SK-N-SH treated with all-trans-retinoic acid at 6 μM for 48 hours (cell line): ENCODE measurements at regions not wholly inside any gene's neighbourhood (a gene's known extent, or its start where the extent isn't known, plus 50 kb on each side); places are given as distances from the start of the nearest gene placed in this dataset.

Experiments used
- ATAC-seq: fragments of 200-7000 bp; cut with Tn5 transposase; 3 replicates; pipeline ENCODE4 v1.9.1; 2020; ENCODE audit warnings: mild to moderate bottlenecking, moderate library complexity
- ARNTL ChIP-seq: fragments of 450-650 bp; formaldehyde crosslinking; IDR thresholded peaks from 2 replicates; pipeline ENCODE4 v1.5.0; 2020; ENCODE audit warnings: low read depth, mild to moderate bottlenecking, moderate library complexity, borderline replicate concordance
- BACH2 ChIP-seq: fragments of 250-450 bp; sonication (Bioruptor Pico); IDR thresholded peaks from 2 replicates; pipeline ENCODE4 v1.9.0; 2021; ENCODE audit warnings: mild to moderate bottlenecking, borderline replicate concordance
- CSRNP3 ChIP-seq: fragments of 250-450 bp; sonication (Bioruptor Pico); IDR thresholded peaks from 2 replicates; pipeline ENCODE4 v1.5.1; 2021; ENCODE audit warnings: mild to moderate bottlenecking, moderate library complexity
- ESRRG ChIP-seq: fragments of 250-450 bp; sonication (Bioruptor Pico); IDR thresholded peaks from 2 replicates; pipeline ENCODE4 v1.6.1; 2021; ENCODE audit warnings: mild to moderate bottlenecking
- GLIS3 ChIP-seq: fragments of 250-450 bp; sonication (Bioruptor Pico); IDR thresholded peaks from 2 replicates; pipeline ENCODE4 v1.5.0; 2020; ENCODE audit warnings: mild to moderate bottlenecking, moderate library complexity
- ISL1 ChIP-seq: fragments of 250-450 bp; sonication (Bioruptor Pico); IDR thresholded peaks from 2 replicates; pipeline ENCODE4 v2.1.2; 2022; ENCODE audit warnings: mild to moderate bottlenecking, moderate library complexity
- OSR1 ChIP-seq: fragments of 250-450 bp; sonication (Bioruptor Pico); IDR thresholded peaks from 2 replicates; pipeline ENCODE4 v1.8.0; 2022; ENCODE audit warnings: moderate library complexity, mild to moderate bottlenecking, inconsistent platforms
- PPARA ChIP-seq: fragments of 250-450 bp; sonication (Bioruptor Pico); IDR thresholded peaks from 2 replicates; pipeline ENCODE4 v1.5.0; 2020; ENCODE audit warnings: mild to moderate bottlenecking, borderline replicate concordance
- RARB ChIP-seq: fragments of 250-450 bp; sonication (Bioruptor Pico); IDR thresholded peaks from 2 replicates; pipeline ENCODE4 v1.8.0; 2021; ENCODE audit warnings: mild to moderate bottlenecking, moderate library complexity
- TCF4 ChIP-seq: fragments of 250-450 bp; sonication (Bioruptor Pico); IDR thresholded peaks from 2 replicates; pipeline ENCODE4 v1.8.0; 2021; ENCODE audit warnings: mild to moderate bottlenecking, moderate library complexity, borderline replicate concordance
- TOX ChIP-seq: fragments of 250-450 bp; sonication (Bioruptor Pico); IDR thresholded peaks from 2 replicates; pipeline ENCODE4 v1.8.0; 2021; ENCODE audit warnings: mild to moderate bottlenecking, moderate library complexity, borderline replicate concordance
- ZC3H10 ChIP-seq: fragments of 250-450 bp; sonication (Bioruptor Pico); IDR thresholded peaks from 2 replicates; pipeline ENCODE4 v1.5.1; 2021; ENCODE audit warnings: mild to moderate bottlenecking, moderate library complexity
- ZFP3 ChIP-seq: fragments of 250-450 bp; sonication (Bioruptor Pico); IDR thresholded peaks from 2 replicates; pipeline ENCODE4 v1.5.0; 2020; ENCODE audit warnings: mild to moderate bottlenecking, moderate library complexity
- ZFP30 ChIP-seq: fragments of 450-650 bp; formaldehyde crosslinking; IDR thresholded peaks from 2 replicates; pipeline ENCODE4 v1.5.0; 2022; ENCODE audit warnings: mild to moderate bottlenecking, moderate library complexity
- ZNF565 ChIP-seq: fragments of 450-650 bp; formaldehyde crosslinking; conservative IDR thresholded peaks from 2 replicates; pipeline ENCODE4 v1.5.0; 2020; ENCODE audit warnings: low read depth, mild to moderate bottlenecking, moderate library complexity
- ZNF8 ChIP-seq: fragments of 450-650 bp; formaldehyde crosslinking; IDR thresholded peaks from 2 replicates; pipeline ENCODE4 v1.5.0; 2020; ENCODE audit warnings: mild to moderate bottlenecking, moderate library complexity
- TF ChIP-seq, protein P1 (sequence below): fragments of 250-450 bp; sonication (Bioruptor Pico); IDR thresholded peaks from 2 replicates; pipeline ENCODE4 v1.5.1; 2020; ENCODE audit warnings: low read depth, mild to moderate bottlenecking, moderate library complexity
- TF ChIP-seq, protein P2 (sequence below): fragments of 250-450 bp; sonication (Bioruptor Pico); IDR thresholded peaks from 2 replicates; pipeline ENCODE4 v1.8.0; 2020; ENCODE audit warnings: mild to moderate bottlenecking, moderate library complexity, borderline replicate concordance

- no peak for TF ChIP-seq ESRRG
- no peak for TF ChIP-seq CSRNP3 (CRISPR knock-in tag)
- TF ChIP-seq ZNF565 (CRISPR knock-in tag) = no peak
- TF ChIP-seq TCF4 = no peak
- TF ChIP-seq, protein P1, sequence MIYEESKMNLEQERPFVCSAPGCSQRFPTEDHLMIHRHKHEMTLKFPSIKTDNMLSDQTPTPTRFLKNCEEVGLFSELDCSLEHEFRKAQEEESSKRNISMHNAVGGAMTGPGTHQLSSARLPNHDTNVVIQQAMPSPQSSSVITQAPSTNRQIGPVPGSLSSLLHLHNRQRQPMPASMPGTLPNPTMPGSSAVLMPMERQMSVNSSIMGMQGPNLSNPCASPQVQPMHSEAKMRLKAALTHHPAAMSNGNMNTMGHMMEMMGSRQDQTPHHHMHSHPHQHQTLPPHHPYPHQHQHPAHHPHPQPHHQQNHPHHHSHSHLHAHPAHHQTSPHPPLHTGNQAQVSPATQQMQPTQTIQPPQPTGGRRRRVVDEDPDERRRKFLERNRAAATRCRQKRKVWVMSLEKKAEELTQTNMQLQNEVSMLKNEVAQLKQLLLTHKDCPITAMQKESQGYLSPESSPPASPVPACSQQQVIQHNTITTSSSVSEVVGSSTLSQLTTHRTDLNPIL (CRISPR knock-in tag) = no peak
- TF ChIP-seq GLIS3 (CRISPR knock-in tag) = no peak
- no peak for TF ChIP-seq ZFP30 (CRISPR knock-in tag)
- TF ChIP-seq OSR1 (CRISPR knock-in tag) = no peak
- TF ChIP-seq TOX (CRISPR knock-in tag) = no peak
- TF ChIP-seq, all 23 proteins: peak for 0
- no peak for ATAC-seq
These were observed 249.2 kb upstream of the FIGN start for GRCh38 chr2:163984986-163985385.

DNA sequence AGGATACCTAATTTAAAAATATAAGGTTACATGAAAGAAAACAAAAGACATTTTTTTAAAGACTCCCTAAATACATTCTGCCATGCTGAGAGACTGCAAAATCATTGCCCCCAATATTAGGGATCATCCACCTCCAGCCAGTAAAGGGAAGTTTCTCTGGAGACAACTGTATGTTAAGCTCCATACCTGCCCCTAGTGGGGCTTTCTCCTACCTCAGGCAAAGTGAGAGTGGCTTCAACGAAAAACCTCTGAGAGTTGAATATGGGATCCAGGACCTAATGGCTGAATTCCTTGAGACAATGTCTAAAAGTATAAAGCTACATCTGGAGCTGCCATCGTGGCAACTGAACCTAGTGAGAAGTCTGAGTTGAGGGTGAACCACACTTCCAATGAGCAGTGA, 248.1 kb upstream of the FIGN start:
- no peak for ATAC-seq
- TF ChIP-seq PPARA (CRISPR knock-in tag) (no peak), ZC3H10 (CRISPR knock-in tag) (no peak), ZFP3 (CRISPR knock-in tag) (no peak), TOX (CRISPR knock-in tag) (no peak), ZNF565 (CRISPR knock-in tag) (no peak), OSR1 (CRISPR knock-in tag) (no peak)
- TF ChIP-seq, protein P2, sequence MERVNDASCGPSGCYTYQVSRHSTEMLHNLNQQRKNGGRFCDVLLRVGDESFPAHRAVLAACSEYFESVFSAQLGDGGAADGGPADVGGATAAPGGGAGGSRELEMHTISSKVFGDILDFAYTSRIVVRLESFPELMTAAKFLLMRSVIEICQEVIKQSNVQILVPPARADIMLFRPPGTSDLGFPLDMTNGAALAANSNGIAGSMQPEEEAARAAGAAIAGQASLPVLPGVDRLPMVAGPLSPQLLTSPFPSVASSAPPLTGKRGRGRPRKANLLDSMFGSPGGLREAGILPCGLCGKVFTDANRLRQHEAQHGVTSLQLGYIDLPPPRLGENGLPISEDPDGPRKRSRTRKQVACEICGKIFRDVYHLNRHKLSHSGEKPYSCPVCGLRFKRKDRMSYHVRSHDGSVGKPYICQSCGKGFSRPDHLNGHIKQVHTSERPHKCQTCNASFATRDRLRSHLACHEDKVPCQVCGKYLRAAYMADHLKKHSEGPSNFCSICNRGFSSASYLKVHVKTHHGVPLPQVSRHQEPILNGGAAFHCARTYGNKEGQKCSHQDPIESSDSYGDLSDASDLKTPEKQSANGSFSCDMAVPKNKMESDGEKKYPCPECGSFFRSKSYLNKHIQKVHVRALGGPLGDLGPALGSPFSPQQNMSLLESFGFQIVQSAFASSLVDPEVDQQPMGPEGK (CRISPR knock-in tag) = no peak
- TF ChIP-seq, protein P1 (CRISPR knock-in tag) = no peak

DNA sequence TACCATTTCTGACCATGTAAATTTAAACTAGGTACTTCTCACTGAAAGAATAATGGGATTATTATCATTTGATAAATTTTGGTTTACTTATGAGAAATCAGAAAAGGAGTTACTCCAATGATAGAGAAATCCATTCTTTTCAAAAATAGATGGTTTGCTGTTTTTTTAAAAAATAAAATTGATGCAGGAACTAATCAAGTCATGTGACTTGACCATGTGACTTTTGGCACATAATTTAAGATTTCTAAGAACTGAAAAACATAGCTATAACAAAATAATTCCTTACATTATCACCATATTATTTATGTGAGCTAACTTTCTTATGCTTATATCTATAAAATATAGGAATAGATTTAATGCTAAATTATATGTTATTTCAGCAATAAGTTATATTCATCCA, 247.1 kb upstream of the FIGN start:
- no peak for ATAC-seq
- TF ChIP-seq ISL1 (CRISPR knock-in tag) (no peak), OSR1 (CRISPR knock-in tag) (no peak), RARB (CRISPR knock-in tag) (no peak), CSRNP3 (CRISPR knock-in tag) (no peak), TCF4 (no peak), BACH2 (CRISPR knock-in tag) (no peak), ZNF565 (CRISPR knock-in tag) (no peak)
- TF ChIP-seq, protein P2 (CRISPR knock-in tag) = no peak

DNA sequence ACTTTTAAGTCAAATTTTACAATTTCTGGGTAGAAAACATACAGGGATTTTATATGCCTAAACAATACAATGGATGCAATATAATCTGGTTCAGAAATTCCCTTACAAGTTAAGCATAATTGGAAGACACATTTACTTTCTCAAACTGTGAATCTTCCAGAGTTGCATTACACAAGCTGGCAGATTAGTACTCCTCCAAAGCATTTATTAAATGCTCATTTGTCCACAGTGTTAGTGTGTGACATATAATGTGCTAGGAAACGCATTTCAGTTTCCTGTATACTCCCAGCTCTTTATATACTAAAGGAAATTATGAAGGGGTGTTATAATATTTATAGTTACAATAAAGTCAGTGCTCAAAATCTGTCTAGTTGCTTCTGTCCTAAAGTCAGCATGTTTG, 239.0 kb upstream of the FIGN start:
- ATAC-seq = no peak

More for the DNA sequence above, 239.0 kb upstream of the FIGN start:
- no peak for TF ChIP-seq PPARA (CRISPR knock-in tag)
- no peak for TF ChIP-seq TCF4
- no peak for TF ChIP-seq ZNF8 (CRISPR knock-in tag)
- no peak for TF ChIP-seq ARNTL (CRISPR knock-in tag)
- TF ChIP-seq, all 23 proteins: peak for 0
